ENCODE measurements at regions not wholly inside any gene's neighbourhood (a gene's known extent, or its start where the extent isn't known, plus 50 kb on each side); places are given as distances from the start of the nearest gene placed in this dataset.

DNA sequence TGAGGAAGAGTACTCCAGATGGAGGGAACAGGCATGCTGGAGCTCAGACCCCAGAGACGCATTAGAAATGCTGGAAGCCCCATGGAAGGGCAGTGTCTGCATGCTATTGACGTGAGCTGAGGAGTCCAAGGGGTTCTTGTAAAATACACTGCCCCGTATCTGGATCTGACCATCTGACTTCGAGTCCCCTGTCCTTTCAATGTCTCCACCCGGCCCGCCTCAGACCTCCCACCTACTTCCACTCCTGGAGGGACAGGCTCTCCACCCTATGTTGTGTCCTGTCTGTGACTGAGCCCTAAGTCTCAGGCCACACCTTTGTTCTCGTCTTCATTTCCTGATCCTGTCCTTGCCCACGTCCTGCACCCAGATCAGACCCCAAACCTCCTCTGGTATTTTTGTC lies 496.3 kb downstream of the CDH26 start:
- no peak for DNase-seq

DNA sequence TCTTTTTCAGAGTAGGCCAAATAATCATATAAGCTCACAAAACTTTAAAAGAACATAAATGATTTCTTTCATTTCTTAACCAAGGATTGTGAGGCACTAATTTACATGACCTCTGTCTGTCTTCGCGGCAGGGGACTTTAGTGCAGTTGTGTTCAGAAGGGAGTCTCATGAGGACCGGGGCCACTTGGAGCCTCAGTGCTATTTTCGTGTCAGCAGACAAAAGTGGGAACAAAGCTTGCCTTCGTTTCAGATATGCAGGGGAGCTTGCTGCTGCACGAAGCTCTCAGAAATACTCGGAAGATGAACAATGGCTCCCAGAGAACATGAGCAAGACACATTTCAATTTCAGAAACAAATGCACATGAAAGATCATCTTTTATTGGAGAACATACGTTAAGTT lies 497.0 kb downstream of the CDH26 start:
- DNase-seq: no peak

DNA sequence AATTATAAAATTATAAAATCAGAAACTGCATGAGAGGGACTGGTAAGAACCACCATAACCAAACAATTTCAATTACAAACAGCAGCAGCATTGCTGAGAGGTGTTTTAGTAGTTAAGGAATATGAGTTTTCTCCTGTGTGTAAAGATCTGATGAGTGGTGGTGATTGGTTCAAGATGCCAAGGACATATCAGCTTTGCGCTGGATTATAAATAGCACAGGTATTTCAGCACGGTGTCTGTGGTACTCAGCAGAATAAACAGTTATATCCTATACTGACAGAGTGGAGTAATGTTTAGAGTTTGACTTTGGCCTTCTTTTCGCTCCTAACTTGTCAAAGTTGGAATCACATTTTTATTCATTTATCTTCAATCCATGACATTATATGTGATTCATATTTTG lies 501.0 kb downstream of the CDH26 start:
- DNase-seq: no peak

- no peak for DNase-seq
These were observed 503.8 kb downstream of the CDH26 start for GRCh38 chr20:60461993-60462392.

DNA sequence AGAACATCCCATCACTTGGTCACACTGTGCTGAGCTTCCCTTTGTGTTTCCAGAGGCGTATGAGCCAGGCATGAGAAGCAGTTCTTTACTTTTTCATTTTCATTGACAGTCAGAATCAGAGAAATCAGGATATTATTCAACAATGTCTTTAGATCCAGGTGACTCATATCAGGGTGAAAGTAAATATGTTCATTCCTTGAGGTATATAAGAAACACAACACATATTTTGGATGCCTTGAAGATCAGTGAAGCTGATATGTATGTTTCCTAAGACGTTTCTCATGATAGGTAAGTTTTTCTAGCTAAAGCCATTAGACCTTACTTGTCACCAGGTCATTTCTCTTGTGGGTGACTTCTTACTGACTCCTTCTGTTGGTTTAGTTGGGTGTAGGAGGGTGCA lies 505.6 kb downstream of the CDH26 start:
- DNase-seq: no peak

GRCh38 chr20:60465439-60465838 lies 507.2 kb downstream of the CDH26 start:
- DNase-seq: no peak

- no peak for DNase-seq
These were observed 507.9 kb downstream of the CDH26 start for GRCh38 chr20:60465993-60466686.

DNA sequence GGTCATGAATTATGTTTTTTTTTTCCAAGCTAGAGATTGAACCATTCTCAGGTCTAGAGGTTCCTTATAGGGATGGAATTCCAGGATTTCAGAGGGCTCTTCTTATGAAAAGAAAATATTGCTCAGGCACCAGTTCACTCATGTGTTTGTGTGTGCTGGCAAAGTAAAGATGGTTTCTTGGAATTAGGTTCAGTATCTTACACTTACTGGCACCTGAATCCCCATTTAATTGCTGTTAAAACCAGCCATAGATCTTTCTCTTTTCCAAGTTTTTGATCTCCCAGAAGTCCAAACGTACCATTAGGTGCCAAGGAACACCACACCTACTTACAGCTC lies 508.4 kb downstream of the CDH26 start:
- no peak for DNase-seq

DNA sequence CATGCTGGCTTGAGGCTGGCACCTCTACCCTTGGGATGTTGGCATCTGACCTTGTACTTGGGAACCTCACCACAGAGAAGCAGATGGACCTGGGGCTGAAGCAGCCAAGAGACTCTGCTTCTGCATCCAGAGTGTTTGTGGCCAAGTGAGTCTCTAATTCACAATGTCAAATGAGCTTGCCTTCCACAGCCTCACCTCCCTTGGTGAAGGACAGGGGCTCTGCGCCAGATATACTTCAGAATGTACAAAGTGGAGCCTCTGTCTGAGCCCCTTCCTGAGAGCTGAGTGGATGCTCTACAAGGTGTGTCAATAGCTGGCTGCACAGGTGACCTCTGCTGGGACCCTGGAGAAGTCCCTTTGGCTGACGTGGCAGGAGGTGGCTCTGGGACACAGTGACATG lies 508.9 kb downstream of the CDH26 start:
- no peak for DNase-seq

GRCh38 chr20:60467771-60468170 lies 509.5 kb downstream of the CDH26 start:
- DNase-seq: no peak

DNA sequence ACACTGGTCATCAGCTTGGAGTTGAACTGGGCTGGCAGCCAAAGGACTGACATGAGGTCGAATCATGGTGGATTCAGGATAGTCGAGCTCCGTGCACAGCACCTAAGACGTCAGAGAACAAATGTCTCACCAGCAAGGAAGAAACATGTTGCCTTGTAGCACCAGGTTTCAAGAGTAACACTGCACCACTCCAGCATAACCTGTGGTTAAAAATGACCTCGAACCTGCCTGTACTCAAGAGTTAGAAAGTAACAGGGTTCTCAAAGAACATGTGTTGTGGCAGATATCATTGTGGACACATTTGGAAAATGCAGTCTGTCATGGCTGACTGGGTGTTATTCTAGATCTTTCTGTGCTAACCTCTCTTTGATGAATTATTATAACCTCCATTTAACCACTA lies 511.6 kb downstream of the CDH26 start:
- no peak for DNase-seq

GRCh38 chr20:60470366-60470765 lies 512.1 kb downstream of the CDH26 start:
- no peak for DNase-seq

DNA sequence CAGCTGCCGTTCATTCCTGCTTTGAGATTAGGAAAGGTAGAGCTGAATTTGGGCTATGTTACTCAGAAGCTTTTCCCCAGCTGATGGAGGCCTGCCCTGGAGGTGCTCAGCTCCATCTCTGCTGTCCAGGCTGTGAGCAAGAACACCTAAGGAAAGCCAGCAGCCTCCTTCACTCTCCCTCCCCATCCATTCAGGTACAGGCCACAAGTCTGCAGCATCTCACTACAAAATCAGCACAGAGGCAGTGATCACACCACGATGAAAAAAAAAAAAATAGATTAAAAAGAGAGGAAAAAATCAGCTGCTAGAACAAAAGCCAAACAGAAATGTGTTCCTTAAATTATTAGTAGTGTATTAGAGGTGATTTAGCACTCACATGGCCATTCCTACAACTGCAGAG lies 515.0 kb downstream of the CDH26 start:
- no peak for DNase-seq

- no peak for DNase-seq
These were observed 516.2 kb downstream of the CDH26 start for GRCh38 chr20:60474385-60474910.

DNA sequence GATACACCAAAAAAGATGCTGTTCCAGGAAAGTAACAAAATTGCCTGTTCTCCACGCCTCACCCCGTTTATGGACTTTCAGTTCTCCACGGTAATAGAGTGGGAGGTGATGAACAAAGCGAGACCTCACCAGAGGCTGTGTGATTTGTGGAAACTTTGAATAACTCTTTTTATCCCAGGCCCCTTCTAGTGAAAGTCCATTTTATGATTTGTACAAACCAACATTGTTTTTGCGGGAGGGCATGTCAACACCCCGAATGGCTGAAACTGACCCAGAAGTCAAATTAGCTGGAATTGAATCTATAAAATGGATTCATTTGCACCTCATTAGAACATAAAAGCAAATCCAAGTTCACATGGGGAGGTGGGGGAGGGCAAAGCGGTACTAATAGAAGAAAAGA lies 517.8 kb downstream of the CDH26 start:
- no peak for DNase-seq

- DNase-seq: no peak
These were observed 519.7 kb downstream of the CDH26 start for GRCh38 chr20:60477958-60478357.

DNA sequence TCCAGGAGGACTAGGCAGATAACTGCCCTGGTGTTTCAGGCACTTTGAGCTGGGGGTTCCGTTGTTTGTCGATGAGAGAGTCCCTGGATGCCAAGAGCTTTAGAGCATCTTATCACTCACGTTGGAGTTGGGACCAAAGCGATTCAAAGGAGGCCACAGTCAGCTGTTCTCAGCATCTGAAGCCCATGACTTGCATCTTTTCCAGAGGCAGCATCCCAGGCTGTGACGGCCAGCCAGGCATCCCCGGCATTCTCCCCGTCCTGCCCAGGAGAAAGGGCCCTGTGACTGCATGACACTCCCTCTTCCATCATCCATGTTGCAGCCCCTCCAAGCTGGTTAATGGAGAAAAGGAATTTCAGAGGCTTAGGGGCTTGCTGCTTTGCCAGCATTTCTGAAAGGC lies 520.3 kb downstream of the CDH26 start:
- DNase-seq: no peak

DNA sequence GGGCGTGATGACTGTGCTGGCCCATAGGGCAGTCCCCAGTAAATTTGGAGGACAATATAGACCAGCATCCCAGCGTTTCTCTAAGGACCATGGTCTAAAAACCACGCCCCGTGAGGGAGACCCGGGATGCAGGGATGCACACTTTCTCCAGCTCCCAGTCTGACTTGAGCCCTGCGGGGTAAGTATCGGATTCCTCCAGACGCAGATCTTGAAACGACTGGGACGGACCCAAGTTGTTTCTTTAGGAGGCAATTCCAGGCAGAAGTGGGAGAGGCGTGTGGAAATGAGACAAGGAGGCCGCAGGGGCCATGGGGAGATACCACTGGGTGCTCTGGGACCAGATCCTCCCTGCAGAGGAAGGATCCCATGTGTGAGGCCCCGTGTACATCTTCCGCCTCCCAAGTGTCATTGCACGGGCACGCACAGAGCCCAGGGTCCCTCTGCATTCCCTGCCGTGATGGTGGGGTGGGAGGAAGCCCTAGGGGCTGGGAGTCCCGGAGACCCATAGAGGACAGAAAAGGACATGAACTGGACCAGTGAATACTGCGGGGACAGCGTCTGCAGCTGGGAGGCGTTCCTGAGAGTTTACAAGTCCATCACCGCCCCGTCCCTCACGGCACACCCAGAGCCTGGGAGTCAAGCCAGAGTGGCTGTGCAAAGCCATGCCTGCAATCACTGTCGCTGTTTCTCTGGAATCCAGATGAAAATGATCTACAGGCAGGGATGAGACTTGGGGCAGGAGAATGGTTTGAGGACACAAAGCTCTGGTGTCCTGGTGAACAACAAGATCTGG lies 522.9 kb downstream of the CDH26 start:
- no peak for DNase-seq

GRCh38 chr20:60481743-60482133 lies 523.5 kb downstream of the CDH26 start:
- DNase-seq: no peak

DNA sequence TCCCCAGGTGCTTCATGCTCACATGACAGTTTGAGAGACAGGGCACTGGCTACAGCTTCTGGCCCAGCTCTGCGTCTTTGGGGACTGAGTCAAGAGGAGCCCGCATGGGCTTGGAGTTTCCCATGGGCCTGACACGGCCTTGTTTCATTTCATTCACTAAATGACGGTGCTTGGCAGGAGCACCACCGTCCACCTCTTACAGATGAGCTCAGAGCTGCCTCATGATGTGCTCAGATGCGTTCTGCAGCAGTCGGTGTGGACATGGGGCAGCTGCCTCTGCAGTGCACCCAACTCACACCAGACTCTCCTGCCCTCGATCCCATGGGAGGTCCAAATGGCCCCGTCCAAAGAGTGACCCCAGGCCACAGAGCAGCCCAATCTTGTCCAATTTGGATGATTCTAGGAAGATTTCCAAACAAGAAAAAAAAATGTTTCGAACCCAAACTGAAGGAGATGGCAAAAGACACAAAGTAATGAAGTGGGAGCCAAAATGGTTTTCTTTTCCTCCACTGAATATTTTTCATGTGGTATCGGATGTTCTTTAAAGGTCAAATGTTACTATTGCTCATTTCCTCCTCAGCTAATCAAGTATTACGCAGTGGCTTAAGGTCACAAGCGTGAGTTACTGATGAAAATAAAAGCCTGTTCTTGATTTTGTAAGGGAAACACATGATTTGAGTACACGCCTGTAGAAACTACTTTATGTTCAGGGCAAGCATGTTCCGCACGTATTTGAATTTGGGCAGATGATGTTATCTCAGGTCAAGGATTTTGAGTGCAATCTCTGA lies 524.2 kb downstream of the CDH26 start:
- no peak for DNase-seq

DNA sequence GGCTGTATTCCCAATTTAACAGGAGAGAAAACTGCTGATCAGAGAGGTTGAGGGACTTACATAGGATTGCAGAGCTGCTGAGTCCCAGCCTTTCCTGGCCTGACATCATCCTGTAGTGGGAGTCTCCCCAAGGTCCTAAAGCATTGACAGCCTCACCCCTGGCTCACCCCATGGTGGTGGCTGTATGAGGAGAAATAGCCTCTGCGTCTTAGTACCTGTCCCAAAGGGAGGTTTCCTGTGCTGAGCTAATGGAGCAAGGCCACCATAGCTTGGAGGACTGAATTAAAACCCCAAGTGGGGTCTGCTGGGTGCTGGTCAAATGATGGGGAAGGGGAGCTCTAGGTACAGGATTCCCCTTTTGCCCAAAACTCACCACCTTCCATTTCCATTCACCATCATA lies 525.1 kb downstream of the CDH26 start:
- DNase-seq: no peak

DNA sequence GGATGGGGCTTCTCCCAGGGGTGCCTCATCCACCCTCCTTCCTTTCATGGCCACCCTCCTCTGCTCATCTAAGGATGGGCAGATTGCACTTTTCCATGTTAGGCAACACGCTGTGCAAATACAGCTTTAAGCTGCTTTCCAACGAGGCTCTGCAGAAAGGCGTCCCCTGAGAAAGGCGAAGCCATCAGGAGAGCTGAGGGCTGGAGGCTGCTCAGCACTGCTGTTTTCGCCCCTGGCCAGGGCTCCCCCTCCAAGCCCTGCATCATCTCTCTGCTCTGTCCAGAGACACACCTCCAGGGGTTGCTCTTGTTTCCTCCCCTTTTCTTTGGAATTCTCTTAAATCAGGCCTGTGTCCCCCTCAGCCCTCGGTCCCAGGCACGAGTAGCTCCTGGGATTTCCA lies 526.1 kb downstream of the CDH26 start:
- DNase-seq: no peak

- no peak for DNase-seq
These were observed 527.0 kb downstream of the CDH26 start for GRCh38 chr20:60485012-60485760.

Data from NCI-H1694 (cell line).